NCI-H526 (cell line): ENCODE measurements at regions not wholly inside any gene's neighbourhood (a gene's known extent, or its start where the extent isn't known, plus 50 kb on each side); places are given as distances from the start of the nearest gene placed in this dataset.

ENCODE experiments used
- DNase-seq, 2 experiments: peaks; one replicate each; lab custom pipeline; 2025; lab: John Stamatoyannopoulos, UW

DNA sequence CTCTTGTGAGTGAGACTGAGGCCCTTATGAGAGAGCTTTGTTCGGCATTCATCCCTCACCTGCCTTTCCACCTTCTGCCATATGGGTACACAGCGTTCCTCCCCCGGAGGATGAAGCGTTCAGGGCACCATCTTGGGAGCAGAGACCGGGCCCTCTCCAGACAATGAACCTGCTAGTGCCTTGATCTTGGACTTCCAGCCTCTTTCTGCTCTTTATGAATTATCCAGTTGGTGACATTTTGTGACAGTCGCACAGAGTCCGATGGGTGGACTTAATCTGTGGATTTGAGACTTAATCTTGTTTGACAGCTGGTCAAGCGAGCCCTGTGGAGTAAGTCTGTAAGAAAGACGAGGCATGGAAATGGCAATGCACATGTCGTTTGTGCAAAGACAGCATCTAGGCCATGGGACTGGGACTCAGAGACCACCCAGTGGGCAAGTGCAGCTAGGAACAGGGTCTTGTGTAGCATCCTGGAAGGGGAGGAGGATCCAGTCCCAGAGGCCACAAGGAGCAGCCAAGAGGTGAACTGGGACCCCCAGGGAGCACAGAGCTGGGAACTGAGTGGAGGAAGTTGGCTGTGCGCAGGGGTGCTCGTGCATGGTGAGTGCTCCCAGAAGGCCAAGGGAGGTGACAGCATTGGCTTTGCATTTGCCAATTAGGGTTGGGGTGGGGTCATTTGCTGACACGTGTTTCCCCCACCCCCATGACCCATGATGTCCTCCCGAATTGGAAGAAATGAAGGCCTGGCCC, 69.5 kb upstream of the HDAC4 start:
- DNase-seq = no peak

GRCh38 chr2:239469106-239469960, 68.5 kb upstream of the HDAC4 start:
- DNase-seq = no peak

DNA sequence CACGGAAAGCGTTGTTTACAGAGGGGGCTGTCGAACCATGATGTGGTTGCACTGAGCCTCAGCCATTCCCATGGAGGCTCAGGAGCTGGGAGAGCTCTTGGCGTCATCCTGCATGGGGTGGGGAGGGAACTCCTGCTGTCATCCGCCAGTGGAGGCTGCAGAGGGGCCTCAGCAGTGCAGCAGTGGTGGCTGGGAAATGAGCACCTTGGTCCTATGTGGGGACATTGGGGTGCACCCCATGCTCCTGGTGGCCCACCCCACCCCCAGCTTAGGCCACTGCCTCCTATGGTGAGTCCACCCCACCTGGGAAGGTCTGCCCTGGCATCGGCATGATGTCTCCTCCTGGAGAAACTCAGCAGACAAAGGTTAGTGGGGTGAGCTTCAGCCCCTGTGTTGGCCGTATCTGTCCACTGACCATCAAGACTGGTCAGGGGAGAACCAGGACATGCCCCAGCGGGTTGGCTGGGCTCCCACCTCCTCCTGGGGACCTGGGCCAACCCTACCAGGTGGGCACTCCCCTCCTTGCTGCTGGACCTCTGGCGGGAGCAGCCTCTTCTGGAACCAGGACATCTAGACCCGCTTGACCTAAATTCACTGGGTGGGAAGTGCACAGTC, 67.8 kb upstream of the HDAC4 start:
- no peak for DNase-seq

GRCh38 chr2:239467956-239468490, 67.2 kb upstream of the HDAC4 start:
- DNase-seq = no peak

DNA sequence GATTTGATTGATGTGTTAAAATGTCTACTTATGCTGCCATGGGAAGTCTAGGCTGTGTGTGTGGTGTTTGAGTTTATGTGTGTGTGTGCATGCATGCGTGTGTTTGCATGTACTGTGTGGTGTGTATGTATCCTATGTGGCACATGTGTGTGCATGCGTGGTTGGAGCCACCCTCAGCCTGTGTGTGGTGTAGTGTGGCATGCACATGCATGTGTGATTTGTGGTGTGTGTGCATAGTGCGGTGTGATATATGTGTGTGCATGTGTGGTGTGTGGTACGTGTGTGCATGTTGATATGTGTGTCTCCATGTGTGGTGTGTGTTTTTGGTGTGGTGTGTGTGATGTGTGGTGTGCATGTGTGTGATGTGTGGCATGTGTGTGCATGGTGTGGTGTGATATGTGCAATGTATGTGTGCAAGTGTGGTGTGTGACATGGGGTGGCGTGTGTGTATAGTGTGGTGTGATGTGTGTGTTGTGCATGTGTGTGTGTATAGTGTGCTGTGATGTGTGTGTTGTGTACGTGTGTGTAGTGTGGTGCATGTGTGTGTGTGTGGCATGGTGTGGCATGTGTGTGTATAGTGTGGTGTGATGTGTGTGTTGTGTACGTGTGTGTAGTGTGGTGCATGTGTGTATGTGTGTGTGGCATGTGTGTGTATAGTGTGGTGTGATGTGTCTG, 66.6 kb upstream of the HDAC4 start:
- DNase-seq = no peak

GRCh38 chr2:239466755-239467271, 66.0 kb upstream of the HDAC4 start:
- DNase-seq = no peak

GRCh38 chr2:239466061-239466754, 65.4 kb upstream of the HDAC4 start:
- no peak for DNase-seq

DNA sequence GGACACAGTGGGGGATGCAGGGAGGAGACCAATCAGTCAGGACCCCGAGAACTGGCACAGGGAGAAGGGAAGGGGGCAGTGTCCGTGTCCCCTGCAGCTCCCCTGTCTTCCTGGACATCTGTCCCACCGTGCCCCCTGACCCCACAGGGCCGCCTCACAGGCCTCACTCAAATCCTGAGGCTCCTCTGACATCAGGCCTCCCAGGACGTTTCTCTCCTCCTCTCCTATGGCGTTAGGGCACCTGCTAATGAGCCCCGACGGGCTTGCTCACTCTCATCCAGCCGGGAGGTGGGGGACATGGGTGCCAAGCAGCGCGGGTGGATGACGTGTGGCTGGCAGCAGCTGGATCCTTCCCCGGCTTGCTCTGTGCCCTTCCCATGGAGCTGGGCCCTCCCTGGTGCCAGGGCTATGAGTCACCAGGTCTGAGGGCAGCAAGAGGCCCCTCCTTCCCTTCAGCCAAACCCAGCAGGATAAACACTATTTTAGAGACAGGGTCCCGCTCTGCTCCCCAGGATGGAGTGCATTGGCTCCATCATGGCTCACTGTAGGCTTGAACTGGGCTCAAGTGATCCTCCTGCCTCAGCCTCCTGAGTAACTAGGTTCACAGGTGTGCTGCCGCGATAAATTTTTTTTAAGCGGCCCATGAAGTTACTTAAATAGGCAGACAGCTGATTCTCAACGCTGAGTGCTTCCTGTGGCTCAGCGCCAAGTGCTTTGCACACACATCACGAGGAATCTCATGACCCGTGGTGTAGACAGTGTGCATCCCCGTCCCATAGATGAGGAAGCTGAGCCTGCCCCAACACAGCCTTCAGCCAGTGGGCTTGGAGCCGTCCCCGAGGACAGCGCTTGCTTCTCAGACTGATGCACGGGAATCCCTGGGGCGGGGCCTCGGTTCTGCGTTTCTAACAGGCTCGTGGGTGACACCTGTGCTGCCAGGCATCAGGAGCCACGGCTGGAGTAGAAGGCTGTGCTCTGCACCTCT, 64.5 kb upstream of the HDAC4 start:
- DNase-seq = peak in 1 of 2 experiments; percentile 65

DNA sequence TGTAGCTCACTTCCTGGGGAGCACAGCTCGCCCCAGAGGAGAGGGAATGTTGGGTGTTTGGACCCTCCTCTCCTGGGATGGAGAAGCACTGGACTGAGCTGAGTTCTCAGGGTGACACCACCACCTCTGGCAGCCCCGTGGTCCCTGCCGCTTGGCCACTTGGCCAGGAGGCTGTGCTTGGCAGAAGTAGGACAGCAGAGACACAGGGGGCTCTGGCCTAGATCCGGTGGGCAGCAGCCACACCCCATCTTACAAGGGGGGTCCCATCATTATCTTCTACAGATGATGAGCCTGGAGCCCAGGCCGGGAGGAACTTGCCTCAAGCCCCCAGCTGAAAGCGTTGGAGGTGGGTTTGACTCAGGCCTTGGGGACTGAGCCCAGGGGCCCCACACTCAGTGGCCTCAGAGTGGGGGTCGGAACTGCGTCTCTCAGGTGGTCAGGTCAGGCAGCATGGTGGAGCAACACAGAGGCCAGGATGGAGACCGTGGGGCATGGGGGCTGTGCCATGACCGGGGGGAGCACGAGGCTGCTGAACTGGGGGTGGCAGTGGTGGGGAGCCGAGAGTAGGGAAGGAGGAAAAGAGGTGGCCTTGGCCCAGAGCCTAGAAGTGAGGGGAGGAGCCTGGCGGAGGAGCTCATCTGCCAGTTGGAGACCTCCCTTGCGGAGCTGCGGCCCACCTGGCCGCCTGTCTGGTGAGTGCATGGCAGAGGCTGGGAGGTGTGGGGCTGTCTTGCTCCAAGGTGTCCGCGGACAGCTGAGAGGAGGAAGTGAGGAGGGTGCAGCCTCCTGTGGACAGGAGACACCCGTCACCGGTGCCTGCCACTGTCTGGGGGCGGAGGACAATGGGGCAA, 63.6 kb upstream of the HDAC4 start:
- no peak for DNase-seq

DNA sequence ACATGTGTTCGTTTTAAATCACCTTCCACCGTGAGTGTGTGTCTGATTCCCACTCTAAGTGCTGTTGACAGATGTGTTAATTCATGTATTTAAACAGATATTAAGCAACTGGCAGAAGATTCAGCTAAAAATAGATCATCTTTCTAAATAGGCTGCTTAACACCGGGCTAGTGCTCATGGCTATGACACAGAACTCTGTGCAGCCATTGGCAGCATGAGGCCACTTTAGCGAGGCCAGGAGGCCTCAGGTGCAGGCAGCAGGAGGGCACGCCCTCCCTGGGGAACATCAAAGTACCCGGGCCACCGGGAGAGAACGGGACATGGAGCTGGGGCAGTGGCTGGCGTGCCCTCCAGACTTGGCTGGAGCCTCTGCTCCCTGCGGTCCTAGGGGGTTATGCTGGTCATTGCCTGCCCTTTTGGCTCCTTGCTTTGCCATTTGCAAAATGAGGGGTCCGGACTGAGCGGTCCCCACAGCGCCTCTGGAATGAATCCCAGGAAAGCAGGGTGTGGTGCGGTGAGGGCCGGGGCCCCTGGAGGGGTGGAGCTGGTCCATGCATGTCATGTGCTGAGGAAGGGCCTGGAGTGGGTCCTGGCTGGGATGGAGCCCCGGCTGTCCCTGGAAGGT, 62.8 kb upstream of the HDAC4 start:
- DNase-seq = no peak

DNA sequence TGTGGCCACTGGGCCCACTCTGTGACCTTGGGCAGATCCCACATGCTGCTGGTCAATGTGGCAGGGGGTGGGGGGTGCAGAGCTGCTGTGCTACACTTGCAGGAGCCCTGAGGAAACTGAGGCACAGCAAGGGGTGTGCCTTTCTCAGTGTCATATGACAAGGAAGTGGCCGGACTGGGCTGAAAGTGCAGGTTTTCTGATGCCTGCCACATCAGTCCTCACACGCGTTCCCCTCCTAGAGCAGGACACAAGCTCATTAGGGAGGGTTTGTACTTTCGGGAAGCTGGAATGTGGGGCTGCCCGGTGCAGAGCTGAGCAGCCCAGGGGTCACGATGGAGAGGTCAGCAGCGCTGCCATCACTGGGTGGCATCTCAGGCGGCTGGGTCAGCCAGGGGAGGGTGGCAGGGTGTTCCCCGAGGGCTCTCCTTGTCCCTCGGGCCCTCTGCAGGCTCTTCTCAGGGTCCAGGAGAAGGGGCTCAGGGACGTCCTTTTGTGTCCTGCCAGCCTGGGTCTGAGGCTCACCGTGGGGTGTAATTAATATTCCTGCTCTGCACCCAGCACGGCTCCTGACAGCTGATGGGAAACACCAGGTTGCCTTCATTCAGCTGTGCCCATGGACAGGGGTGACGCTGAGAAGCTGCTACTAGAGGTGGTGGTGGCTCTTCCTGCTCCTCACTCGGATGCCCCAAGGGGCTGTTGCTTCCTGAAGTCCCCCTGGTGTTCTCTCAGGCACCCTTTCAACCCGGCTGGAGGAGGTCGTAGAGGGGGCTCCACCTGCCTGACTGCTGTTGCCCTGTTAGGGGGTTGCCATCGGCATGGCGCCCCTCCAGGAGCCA, 62.1 kb upstream of the HDAC4 start:
- DNase-seq = no peak

GRCh38 chr2:239462191-239462515, 61.3 kb upstream of the HDAC4 start:
- no peak for DNase-seq

DNA sequence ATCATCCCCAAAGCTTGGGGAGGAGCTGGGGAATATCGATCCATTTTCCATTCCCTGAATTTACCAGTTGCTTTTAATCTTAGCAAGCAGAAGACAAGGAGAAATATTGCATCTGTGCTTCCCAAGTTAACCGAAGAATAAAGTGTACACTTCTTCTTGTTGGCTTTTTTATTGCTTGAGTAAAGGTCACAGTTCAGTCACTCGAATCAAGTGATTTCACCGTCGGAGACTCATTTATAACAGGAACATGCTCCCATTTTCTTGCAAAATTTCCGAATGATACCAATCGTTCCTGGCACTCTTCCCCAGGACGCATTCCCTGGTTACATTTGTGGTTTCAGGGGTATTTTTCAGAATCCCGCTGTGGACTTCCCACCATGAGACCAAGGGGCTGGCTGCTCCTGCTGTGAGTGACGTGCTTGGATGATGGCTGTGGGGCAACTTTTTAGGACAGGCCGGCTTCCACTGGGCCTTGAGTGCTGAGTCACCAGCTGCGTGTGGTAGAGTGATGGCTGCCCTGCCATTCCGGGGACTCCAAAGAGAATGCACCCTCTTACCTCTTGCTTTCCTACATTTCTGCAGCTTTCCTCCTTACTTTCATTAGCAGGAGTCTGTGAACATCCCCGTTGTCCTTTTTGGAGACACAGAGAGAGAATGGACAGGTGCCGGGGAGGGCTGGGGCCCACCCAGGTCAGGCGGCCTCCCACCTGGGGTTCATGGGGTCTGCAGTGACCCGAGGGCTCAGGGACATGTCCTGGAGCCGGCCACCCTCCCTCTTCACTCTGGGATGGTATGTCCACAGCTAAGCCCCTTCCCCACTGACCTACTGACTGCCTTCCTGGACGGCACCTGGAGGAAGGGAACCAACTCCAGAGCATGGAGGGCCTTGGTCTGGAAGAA, 60.7 kb upstream of the HDAC4 start:
- DNase-seq = no peak

GRCh38 chr2:239460780-239461179, 60.0 kb upstream of the HDAC4 start:
- DNase-seq = no peak

DNA sequence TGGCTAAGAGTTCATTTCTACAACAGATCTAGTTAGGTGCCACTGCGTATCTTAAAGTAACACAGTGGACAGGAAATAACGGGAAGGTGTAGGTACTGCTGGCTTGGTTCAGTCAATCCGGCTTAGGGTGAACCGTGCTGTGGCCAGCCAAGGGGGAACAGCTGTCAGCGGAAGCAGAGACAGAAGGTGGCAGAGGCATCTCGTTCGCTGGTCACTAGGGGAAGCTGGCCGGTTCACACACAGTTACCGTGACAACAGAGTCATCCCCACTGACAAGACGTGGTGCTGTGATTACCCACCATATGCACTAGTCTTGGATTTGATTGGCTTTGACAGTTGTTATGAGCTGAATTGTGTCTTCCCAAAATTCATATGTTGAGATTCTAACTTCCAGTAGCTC, 58.8 kb upstream of the HDAC4 start:
- no peak for DNase-seq

DNA sequence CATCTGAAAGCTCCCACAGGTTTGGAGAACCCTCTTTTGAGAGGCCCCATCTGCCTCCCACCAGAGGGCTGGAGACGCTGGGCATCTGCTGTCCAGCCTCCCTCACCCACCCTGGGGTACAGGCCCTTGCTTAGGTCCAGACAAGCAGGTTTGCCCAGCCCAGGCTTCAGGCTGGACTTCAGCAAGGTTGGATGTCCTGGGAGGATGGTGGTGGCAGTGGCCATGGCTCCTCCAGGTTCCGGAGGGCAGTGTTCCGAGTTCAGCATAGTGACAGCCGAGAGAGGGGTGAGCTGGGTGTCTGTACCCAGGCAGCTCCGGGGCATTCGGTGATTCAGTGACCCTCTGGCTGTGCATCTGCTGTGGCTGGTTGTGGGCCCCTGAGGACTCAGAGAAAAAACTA, 58.2 kb upstream of the HDAC4 start:
- no peak for DNase-seq
